Osteocyte (in vitro differentiated cells): ENCODE measurements at regions not wholly inside any gene's neighbourhood (a gene's known extent, or its start where the extent isn't known, plus 50 kb on each side); places are given as distances from the start of the nearest gene placed in this dataset.

Source experiments
- DNase-seq: peaks from one replicate; pipeline ENCODE4 v3.0.0; 2021; ENCODE audit warnings: mixed read lengths; ENCODE audit not compliant: unreplicated experiment; ENCODE audit errors: extremely low spot score
- H3K27ac Mint-ChIP-seq: one replicate; pipeline ENCODE4 v1.8.0; 2021; ENCODE audit warnings: mild to moderate bottlenecking, mixed read lengths; ENCODE audit not compliant: unreplicated experiment
- H3K27me3 Mint-ChIP-seq: one replicate; pipeline ENCODE4 v1.8.0; 2021; ENCODE audit warnings: mixed read lengths; ENCODE audit not compliant: unreplicated experiment
- H3K36me3 Mint-ChIP-seq: one replicate; pipeline ENCODE4 v1.8.0; 2021; ENCODE audit warnings: mixed read lengths; ENCODE audit not compliant: unreplicated experiment
- H3K4me1 Mint-ChIP-seq: one replicate; pipeline ENCODE4 v1.8.0; 2021; ENCODE audit warnings: mixed read lengths; ENCODE audit not compliant: unreplicated experiment
- H3K4me3 Mint-ChIP-seq: one replicate; pipeline ENCODE4 v1.8.0; 2021; ENCODE audit warnings: mild to moderate bottlenecking, moderate library complexity, mixed read lengths; ENCODE audit not compliant: unreplicated experiment
- H3K9me3 Mint-ChIP-seq: one replicate; pipeline ENCODE4 v1.8.0; 2021; ENCODE audit warnings: mixed read lengths; ENCODE audit not compliant: unreplicated experiment
- TF ChIP-seq, protein P1 (sequence below): fragments of 200-600 bp; sonication (generic); IDR thresholded peaks from 2 replicates; pipeline ENCODE4 v1.5.0; 2021; ENCODE audit warnings: antibody characterized with exemption, mild to moderate bottlenecking, moderate library complexity

DNA sequence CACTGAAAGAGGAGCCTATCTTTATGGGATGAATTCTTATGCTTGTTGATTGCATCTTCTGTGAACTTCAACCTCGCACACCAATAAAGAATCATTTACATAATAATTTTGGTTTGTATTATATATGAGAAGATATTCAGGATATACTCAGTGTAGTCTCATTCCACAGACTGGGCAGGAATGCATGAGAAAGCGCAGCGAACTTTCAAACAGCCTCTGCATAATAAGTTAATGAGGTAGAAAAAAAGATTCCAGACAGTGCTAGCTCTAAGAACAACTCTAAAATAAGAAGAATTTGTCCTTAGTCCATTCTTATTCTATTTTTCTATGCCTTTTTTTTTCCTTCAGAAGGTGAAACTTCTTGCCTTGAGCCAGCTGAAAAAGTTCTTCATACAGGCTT, 224.3 kb upstream of the CTSO start:
- Mint-ChIP-seq H3K4me1 (no peaks in the 10 kb centered on the region), H3K4me3 (no peak overlapping the region), H3K36me3 (no peaks in the 10 kb centered on the region), H3K27me3 (no peaks in the 10 kb centered on the region), H3K27ac (no peak overlapping the region), H3K9me3 (peaks cover 9% of the 10 kb centered on the region)
- no peak for DNase-seq
- TF ChIP-seq, protein P1, sequence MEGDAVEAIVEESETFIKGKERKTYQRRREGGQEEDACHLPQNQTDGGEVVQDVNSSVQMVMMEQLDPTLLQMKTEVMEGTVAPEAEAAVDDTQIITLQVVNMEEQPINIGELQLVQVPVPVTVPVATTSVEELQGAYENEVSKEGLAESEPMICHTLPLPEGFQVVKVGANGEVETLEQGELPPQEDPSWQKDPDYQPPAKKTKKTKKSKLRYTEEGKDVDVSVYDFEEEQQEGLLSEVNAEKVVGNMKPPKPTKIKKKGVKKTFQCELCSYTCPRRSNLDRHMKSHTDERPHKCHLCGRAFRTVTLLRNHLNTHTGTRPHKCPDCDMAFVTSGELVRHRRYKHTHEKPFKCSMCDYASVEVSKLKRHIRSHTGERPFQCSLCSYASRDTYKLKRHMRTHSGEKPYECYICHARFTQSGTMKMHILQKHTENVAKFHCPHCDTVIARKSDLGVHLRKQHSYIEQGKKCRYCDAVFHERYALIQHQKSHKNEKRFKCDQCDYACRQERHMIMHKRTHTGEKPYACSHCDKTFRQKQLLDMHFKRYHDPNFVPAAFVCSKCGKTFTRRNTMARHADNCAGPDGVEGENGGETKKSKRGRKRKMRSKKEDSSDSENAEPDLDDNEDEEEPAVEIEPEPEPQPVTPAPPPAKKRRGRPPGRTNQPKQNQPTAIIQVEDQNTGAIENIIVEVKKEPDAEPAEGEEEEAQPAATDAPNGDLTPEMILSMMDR = no peak

DNA sequence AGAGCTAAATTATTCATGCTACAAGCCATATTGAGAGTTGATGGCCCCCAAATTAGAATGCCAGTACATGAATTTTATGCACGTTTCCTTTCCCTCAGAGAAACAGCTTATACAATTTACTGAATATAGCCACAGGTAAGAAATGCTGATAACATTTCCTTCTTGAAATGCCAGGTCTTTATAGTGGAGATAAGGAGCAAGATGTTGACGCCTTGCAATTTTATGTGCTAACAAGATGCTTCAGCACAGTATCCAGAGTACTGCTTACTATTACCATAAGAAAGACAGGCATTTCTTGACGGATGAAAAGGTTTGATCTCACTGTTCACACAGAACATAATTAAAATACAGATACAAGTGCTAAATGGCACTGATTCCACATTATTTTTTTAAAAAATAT, 223.2 kb upstream of the CTSO start:
- H3K4me1 Mint-ChIP-seq = no peaks in the 10 kb centered on the region
- no peak for DNase-seq
- TF ChIP-seq, protein P1 = no peak
- H3K36me3 Mint-ChIP-seq = no peaks in the 10 kb centered on the region
- no peak overlapping the region for H3K4me3 Mint-ChIP-seq
- H3K27me3 Mint-ChIP-seq = no peaks in the 10 kb centered on the region
- no peak overlapping the region for H3K27ac Mint-ChIP-seq
- H3K9me3 Mint-ChIP-seq = peaks cover 9% of the 10 kb centered on the region

DNA sequence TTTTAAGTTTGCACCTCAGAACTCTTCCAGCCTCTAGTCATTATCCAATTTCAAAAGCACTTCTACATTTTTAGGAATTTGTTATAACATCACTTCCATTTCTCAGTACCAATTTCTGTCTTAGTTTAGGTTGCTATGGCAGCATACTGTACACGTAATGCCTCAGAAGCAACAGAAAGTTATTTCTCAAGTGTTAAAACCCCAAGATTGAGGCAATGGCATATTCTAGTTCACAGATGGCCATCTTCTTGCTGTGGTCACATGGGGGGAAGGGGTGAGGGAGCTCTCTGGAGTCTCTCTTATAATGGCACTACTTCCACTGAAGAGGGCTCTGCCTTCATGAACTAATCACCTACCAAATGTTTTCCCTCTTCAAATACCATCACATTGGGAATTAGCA, 220.3 kb upstream of the CTSO start:
- Mint-ChIP-seq H3K27ac (no peak overlapping the region), H3K4me1 (peaks cover 4% of the 10 kb centered on the region), H3K4me3 (no peak overlapping the region), H3K9me3 (peaks cover 9% of the 10 kb centered on the region), H3K36me3 (no peaks in the 10 kb centered on the region), H3K27me3 (no peaks in the 10 kb centered on the region)
- no peak for DNase-seq
- TF ChIP-seq, protein P1 = no peak

DNA sequence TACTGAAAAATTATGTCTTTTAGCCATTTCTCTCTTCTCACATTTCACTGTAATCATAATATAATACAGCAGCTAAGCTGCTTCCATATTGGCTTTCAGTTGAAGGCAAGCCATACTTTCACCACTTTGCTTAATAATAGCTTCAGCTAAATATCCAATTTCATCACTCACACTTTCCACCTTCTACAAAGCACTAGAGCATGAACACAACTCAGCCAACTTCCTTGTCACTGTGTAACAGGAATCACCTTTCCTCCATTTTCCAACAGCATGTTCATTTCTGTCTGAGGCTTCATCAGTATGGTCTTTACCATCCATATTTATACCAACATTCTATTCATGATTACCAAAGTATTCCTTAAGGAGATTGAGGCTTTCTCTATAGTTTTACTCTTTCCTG, 219.8 kb upstream of the CTSO start:
- H3K36me3 Mint-ChIP-seq = no peaks in the 10 kb centered on the region
- H3K9me3 Mint-ChIP-seq = peaks cover 9% of the 10 kb centered on the region
- H3K27ac Mint-ChIP-seq = no peak overlapping the region
- DNase-seq = no peak
- TF ChIP-seq, protein P1 = no peak
- H3K4me1 Mint-ChIP-seq = peaks cover 9% of the 10 kb centered on the region
- H3K4me3 Mint-ChIP-seq = no peak overlapping the region
- H3K27me3 Mint-ChIP-seq = no peaks in the 10 kb centered on the region

DNA sequence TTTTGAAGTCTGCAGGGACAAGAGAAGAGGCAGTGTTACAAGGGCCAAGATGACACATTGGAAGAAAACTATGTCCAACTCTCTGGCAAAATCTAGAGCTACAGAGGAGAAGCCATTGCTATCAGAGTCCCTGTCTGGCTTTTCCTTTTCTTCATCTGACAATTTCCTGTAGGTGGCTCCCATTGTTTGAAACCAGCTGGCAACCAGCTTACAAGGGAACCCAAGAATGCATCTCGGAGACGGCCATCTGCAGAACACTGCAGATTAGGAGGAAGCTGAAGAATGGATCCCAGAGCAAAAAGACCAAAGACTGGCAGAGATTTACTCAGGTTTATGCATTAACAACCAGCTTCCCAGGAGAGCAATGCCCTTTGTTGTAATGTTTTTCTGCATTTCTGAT, 216.2 kb upstream of the CTSO start:
- peaks cover 9% of the 10 kb centered on the region for H3K4me1 Mint-ChIP-seq
- DNase-seq = no peak

More for the DNA sequence above, 216.2 kb upstream of the CTSO start:
- peaks cover 5% of the 10 kb centered on the region for H3K9me3 Mint-ChIP-seq
- no peaks in the 10 kb centered on the region for H3K27me3 Mint-ChIP-seq
- H3K36me3 Mint-ChIP-seq = no peaks in the 10 kb centered on the region
- no peak overlapping the region for H3K27ac Mint-ChIP-seq
- no peak overlapping the region for H3K4me3 Mint-ChIP-seq
- TF ChIP-seq, protein P1 = no peak
